HG02798 (cell line): ENCODE measurements at regions not wholly inside any gene's neighbourhood (a gene's known extent, or its start where the extent isn't known, plus 50 kb on each side); places are given as distances from the start of the nearest gene placed in this dataset.

Experiments
- ATAC-seq: cut with Tn5 transposase; IDR thresholded peaks from one replicate; pipeline ENCODE4 v1.9.1; 2021; ENCODE audit warnings: mild to moderate bottlenecking; ENCODE audit not compliant: unreplicated experiment, poor library complexity

DNA sequence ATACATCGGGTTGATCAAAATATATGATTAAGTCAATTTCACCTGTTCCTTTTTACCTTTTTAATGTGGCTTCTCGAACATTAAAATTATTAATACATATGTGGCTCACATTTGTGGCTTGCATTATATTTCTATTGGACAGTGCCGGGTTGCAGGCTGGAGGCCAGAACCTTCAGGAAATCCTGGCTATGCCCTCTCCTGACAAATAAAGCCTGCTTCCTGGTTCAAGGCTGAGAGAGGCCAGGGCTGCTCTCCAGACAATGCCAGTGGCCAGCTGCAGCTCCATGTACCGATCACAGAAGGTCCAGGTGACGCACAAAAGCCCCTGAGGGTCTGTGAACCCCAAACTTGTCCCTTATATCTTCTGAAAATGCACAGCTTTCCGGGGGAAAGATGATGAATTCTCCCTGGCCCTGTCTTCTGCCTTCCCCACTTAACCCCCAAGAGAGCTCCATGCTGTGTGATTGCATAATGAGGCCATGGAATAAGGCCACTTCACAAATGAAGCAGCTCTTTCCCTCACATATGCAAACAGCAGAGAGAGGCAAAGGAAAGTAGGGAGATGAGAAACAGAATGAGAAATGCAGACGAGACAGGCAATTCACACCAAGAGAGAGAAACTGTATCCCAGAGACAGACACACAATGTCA lies 241.2 kb downstream of the BCOR start:
- no peak for ATAC-seq

DNA sequence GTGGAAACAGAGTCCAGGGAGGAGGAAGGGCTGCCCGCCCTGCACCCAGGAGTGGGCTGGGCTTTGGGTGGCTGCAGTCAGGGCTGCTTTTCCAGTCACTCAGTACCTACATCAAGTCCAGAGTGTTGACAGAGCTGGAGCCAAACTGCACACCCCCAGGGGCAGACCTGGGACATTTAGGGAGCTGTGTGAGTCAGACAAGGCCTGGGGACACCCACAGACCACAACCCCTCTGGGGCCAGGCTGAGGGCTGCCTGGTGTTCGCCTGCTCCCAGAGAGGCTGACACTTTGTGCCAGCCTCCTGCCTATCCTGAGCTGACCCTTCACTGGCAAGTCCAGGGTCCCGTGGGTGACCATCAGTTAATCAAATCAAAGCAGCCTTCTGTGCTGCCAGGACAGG lies 240.0 kb downstream of the BCOR start:
- no peak for ATAC-seq

DNA sequence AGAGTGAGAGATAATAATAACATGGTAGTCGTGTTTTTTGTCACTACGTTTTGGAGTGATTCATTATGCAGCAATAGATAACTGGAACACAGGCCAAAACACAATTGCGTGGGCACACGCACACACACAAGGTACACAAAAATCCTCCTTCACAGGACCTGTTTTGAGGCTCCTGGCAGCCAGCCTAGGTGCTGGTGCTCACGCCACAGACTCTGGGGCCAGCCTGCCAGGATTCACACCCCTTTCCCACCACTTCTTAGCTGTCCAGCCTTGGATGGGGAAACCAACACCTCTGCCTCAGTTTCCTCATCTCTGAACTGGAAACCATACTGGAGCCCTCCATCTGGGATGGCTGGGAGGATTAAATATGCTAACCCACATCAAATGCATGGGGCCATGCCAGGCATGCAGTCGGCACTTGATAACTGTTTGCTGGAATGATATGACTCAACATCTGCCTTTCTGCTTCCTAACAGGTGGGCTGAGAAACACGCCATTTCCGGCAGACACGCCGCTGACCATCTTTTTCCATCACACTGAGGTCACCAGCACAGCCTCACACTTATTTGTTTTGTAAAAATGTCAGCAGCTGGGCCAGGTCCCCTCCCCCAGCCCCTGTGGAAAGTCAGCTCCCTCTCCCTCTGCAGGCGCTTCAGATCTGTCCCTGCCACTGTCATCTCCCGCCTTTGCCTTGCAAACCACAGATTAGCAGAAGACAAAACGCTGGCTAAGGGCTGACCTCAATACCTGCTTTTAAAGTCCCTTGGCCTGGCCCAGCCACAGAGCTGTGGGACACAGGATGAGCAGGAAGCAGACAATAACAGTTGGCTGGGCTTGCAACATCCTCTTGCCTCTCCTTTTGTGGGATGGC lies 237.5 kb downstream of the BCOR start:
- ATAC-seq: peak; percentile 74

DNA sequence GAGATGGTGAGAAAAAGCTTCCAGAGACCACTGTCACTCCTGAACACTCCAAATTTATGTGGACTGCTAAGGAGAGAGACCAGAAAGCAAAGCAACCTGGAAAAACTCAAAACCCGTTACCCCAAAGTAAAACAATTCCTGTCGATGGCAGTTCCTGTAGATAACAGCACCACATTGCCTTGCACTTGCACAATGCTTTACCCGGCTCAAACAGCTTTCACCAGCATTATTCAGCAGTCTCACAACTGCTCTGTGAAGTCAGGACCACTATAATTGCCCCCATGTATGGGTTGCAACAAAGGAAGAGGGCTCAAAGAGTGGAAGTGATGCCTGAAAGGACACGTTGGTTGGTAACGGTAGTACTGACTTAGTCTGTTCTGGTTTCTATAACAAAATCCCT lies 234.8 kb downstream of the BCOR start:
- no peak for ATAC-seq

DNA sequence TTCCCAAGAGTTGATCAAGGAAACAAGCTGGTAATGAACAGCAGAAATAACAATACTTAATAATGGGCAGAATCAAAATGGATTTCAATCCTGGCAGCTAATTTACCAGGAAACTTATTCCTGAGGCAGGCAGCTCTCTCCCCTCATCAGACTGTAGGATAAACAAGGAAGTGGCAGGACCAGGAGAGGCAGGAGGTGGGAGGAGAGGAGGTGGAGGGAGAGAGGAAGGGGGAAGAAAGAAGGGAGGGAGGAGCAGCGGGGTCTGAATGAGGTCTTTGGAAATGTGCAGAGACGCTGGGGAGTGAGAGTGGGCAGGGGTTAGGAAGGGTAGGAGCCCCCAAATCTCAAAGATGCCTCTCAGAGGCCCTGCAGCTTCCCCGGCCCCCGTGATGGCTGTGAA lies 231.5 kb downstream of the BCOR start:
- no peak for ATAC-seq

DNA sequence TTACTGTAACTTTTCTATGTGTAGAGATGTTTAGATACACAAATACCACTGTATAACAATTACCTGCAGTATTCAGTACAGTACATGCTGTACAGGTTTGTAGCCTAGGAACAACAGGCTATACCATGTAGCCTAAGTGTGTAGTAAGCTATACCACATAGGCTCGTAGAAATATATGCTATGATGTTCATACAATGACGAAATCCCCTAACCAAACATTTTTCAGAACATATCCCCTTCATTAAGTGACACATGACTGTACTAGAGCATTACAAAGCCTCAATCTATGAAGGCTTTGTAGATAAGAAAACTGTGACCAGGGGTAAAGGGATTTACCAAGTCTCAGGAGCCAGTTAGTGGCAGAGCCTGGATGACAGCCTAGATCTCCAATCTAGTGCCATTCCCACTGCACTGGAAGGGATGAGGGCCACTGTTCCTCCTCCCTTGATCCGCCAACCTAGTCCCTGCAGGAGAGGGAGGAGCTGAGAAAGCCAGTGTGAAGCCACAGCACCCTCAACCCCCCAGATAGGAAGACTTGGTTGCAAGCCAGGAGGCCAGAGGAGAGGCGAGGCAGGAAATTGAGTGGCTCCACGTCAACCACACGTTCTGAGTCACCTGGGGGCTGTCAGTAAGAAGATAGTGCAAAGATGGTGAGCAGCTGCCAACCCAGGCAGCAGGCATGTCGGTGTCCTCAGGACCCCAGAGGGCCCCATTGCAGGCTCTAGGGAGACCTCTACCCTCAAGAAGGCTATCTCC lies 227.7 kb downstream of the BCOR start:
- no peak for ATAC-seq

DNA sequence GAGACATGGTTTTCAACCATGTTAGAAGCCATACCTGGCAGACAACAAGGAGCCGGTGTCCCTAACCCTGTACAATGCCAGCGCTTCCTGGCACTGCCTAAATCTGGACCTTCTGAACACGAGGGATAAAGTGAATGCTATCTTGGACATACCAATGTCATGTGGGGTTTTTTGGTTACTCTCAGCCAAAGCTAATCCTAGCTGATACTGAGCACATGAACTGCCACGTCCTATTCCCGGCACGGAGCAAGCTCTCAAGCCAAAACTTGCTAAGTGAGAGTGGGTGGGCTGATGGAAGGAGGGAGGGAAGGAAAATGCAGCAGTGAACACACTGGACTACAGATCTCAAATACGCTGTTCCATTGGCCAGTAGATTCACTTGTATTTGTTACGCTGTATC lies 226.1 kb downstream of the BCOR start:
- ATAC-seq: no peak

DNA sequence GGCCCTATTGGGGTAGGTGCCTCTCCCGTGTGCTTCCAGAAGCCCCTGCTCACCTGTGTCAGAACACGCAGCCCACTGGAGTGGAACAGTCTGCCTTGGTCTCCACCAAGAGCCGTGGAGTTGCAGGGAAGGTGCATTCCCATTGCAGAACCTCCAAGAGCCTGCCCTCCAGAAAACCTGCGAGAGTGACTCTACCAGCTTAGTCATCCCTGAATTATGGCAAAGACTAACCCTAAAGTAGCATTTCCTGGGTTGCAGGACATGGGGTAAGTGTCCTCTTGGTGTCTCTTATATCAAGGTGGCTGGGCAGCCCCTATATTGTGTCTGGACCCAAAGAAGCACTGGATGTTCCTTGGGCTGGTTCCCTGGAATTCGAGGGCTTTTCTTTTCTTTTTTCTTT lies 224.6 kb downstream of the BCOR start:
- ATAC-seq: no peak

DNA sequence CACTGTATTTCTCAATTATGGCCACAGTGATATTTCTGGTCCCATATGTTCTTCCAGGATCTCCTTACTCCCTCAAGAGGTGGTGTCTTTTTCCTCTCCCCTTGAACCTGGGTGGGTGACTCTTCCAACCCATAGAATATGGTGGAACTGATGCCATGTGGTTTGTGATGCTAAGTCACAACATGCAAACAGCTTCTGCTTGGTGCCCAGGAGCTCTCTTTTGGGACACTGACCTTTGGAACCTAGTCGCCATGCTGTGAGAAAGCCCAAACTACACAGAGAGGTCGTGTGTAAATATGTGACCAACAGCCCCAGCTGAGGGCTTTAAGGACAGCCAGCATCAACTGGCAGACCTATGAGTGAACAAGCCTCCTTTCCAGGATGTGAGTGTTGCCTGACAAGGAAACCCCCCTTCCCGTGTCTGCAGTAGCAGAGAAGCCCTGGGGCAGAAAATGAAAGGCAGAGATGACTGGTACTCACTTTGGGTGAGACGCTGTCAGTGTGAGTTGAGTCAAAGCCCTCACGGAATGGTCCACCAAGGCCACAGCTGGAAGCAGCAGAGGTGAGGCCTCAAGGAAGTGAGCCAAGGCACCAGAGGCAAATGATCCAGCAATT lies 223.4 kb downstream of the BCOR start:
- peak; percentile 92 for ATAC-seq

DNA sequence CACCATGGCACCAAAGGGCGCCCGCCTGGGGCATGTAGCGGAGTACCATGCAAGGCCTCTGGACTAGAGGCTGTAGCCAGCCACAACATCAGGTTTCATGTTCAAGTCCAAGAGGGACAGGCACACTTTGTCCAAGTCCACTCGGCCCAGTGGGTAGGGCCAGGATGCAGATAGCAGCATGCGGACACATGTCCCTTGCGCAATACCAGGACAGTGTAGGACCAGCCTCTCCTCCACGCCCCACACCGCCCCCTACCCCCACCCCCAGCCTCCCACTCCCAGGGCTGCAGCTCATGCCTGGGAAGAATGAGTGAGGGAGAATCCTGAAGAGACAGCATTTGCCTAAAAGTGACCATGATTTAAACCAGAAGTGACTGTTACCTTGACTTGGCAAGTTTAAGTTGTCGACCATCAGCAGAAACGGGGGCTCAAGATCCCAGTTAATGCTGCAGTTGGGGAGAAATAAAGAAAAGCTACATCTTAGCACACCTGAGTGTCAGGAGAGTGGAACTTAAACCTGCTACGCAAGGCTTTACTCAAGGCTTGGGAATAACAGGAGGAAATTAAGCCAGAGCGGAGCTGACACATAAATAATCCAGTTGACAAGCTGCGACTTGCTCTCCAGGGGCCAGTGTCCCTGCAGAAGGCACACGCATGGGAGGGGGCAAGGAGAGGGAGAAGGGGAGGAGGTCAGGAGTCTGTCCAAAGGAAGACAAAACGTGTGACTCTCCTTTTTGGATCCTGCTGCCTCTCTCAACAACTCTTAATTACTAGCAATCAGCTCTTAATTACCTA lies 221.7 kb downstream of the BCOR start:
- no peak for ATAC-seq

DNA sequence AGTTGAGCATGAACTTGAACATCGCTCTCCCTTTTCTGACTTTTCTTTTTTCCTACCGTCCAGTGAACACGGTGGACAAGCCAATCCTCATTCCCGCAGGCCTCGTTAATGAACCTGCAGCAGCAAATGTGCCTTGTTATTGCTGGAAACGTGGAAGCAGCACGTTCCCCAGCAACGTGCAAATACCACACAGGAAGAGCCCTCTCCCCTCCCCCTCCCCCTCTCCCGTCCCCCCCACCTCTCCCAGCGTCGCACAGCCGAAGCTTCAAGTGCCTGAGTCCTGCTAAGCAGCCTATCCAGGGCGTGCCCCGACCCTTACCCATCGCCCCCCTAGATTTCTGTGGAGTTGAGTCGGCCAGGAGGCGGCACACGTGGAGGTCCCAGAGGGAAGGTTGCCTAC lies 219.9 kb downstream of the BCOR start:
- no peak for ATAC-seq

DNA sequence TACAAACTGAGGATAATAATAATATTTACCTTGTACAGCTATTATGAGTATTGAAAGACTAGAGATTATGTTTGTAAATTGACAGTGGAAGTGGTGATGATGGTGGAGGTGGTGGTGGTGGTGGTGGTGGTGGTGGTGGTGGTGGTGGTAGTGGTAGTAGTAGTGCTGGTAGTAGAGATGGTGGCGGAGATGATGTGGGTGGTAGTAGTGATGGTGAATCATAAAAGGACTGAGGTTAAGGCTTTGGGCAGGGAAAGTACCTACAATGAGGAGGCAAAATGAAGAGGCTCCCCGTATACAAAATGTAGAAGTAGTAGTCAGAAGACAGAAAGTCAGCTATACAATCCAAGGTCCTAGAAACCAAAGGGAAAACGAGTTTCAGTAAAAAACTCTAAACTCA lies 214.1 kb downstream of the BCOR start:
- no peak for ATAC-seq

DNA sequence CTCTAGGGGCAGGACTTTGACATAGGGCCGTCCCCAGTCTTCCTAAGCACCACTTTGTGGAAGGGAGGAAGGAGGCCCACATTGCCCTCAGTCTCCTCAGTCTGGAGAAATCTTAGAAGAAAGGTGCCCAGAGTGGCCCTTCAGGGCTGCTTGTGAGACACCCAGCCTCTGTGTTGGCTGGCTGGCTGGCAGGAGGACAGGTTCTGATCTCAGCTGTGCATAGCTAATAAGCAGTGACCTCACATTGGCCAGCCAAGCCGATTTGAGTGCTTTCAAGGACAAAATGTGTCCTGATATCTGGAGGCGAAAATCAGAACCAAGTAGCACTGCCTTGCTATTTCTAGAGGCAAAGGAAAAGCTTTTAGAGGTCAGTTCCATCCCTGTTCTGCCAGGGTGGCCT lies 211.5 kb downstream of the BCOR start:
- no peak for ATAC-seq

DNA sequence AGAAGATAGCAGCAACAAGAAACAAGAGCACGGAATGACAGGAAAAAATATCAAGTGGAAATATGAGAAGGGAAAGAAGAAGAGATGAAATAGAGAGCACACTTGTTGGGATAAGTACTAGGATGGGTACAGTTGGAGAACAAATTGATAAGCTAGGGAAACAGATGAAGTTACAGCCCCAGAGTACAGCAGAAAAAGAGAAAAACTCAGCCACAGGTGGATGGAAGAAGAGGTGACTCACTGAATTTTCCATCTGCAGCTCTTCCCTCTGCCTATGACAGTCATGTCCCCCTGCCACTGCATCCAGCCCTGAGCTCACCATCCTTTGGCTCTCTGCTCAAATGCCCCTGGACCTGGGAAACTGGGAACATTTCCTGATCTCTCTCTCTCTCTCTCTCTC lies 209.0 kb downstream of the BCOR start:
- ATAC-seq: no peak

DNA sequence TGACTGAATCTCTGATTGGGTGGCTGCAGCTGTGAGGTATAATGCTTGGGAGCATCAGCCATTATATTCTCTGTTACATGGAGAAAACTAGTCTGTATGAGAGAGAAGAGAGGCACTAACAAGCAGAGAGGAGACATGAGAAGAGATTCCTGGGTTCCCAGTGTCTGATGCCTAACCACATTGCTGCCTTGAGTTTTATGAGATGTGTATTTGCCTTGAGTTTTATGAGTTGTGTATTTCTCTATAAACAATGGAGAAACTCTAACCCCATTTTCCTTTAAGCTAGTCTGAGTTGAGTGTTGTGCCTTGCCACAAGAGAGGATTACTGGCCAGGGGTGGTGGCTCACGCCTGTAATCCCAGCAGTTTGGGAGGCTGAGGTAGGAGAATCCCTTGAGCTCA lies 208.1 kb downstream of the BCOR start:
- no peak for ATAC-seq

DNA sequence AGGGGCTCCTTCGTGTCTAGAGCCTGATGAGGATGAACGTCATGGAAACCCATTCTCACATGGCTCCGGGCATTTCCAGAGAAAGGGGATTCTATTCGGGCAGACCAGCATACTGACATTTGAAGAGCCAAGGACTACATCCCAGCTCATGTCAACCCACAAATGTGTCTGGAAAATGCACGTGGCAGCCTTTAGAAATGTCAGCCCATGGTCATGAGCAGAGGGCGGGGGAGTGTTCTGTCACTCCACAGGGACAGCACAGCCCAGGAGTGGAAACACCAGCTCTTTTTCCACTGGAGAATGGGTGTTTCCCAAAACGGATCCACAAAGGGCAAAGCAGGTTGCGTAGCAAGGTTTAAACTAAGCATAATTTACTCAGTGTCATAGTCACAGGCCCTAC lies 207.0 kb downstream of the BCOR start:
- ATAC-seq: no peak

DNA sequence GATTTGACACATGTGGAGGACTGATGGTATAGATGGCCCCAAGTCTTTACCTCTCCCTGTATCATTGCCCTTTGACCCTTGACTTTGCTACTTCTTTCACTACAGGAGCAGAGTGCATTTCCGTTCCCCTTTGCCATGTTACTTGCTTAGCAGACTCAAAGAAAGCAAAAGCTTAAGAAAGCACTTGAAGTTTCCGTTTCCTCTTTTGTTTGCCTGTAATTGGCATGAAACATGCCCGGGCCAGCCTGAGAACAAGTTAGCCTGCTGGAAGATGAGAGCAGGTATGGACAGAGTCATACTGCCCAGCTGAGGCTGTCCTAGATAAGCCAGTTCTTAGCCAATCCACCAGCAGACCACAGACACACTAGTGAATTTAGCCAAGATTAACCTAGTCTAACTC lies 206.0 kb downstream of the BCOR start:
- ATAC-seq: no peak

DNA sequence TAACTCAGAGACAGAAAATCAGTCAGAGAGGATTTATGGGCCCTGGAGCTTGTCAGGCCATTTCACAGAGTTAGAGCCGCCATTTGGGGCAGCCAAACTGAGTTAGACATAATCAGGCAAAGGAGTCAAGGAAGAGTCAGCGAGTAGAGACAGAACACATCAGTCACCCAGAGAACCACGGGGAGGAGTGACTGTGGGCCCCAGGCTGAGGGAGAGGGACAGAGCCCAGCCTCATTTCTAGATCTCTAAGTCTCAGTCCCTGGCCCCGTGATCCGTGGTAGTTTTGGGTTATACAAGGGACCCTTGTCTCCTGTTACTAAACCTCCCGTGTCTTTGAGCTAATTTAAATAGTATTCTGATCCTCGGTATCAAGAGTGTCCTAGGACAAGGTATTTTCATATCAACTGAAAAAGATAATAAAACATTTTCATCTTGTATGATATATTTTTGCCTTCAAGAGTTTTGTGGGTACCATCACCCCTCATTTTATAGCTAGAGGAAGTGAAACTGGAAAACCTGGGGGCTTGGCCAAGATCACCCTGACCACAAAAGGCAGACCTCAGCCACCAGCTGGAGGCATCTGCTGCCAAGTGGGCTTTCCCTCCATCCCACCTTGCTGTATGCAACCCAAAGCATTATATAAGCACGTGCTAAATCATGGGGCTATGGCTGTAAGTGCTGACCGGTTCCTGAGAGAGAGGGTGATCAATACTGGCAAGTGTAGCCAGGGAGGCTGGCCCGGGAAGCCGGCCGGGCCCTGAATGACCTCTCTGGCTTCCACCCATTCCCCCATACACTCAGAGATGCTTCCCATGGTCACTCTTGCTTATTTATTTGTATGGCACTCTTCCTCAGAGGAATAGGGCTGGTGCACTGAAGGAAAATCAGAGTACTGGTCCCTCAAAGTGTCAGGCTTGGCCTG lies 204.1 kb downstream of the BCOR start:
- ATAC-seq: peak; percentile 39

DNA sequence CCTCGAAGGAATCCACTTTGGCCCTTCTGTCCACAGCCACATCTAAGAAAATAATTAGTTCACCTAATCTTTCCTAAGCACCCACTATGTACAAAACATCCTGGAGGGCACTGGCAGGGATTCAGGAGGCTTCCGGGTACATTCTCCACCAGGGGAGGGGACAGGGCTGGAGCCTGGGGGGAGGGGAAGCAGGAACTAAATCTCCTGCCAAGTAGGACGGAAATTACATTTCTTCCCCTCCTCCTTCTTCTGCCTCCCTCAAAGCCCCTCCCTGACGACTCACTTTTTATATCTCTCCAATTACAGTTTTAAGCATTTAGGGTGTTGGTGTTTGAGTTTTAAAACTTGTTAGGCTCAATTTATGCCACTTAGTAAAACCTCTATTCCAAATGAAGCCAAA lies 203.1 kb downstream of the BCOR start:
- no peak for ATAC-seq
